BJ (cell line): ENCODE measurements at regions not wholly inside any gene's neighbourhood (a gene's known extent, or its start where the extent isn't known, plus 50 kb on each side); places are given as distances from the start of the nearest gene placed in this dataset. TPM values are rescaled to one million over a fixed set of nuclear protein-coding genes. Genes with fewer than 3 reads are reported as not detected.
"Not testable (repeated sequence)": the region's sequence is repeated elsewhere in the genome, so short reads cannot be mapped to it uniquely, and the experiment has no call there.

Source experiments
- CTCF ChIA-PET: fragments of 350-600 bp; formaldehyde crosslinking; extraction: SDS; loops from one replicate; lab custom pipeline; 2021; ENCODE audit warnings: antibody characterized with exemption, inconsistent platforms; lab: Yijun Ruan, JAX
- POLR2A ChIA-PET: fragments of 300-600 bp; sonication (Branson Sonifier 250); formaldehyde crosslinking; extraction: SDS; loops from one replicate; lab custom pipeline; 2021; ENCODE audit warnings: antibody characterized with exemption; lab: Charles Lee
- DNase-seq: peaks from one replicate; pipeline ENCODE4 v3.0.0-alpha.2; 2011; ENCODE audit warnings: low read depth
- H3K27me3 ChIP-seq: 2 replicates; pipeline ENCODE4 v1.6.0; 2011; ENCODE audit warnings: low read length; ENCODE audit not compliant: control insufficient read depth, insufficient read depth
- H3K36me3 ChIP-seq: 2 replicates; pipeline ENCODE4 v1.5.1; 2011; ENCODE audit warnings: low read length; ENCODE audit not compliant: control insufficient read depth, insufficient read depth
- H3K4me3 ChIP-seq: 2 replicates; pipeline ENCODE4 v1.5.1; 2011; ENCODE audit warnings: low read depth, mild to moderate bottlenecking, control low read depth, low read length
- small RNA-seq: library from RNA; depleted of rRNA; stranded (forward); fragments of <200 nt; gene quantifications from one replicate; pipeline ENCODE3, GENCODE V24; 2012; ENCODE audit warnings: low replicate concordance, low read depth; ENCODE audit not compliant: insufficient read length
- TF ChIP-seq, protein P1 (sequence below): IDR thresholded peaks from 2 replicates; pipeline ENCODE4 v1.5.1; 2011; ENCODE audit warnings: low read depth, mild to moderate bottlenecking, control low read depth, inconsistent platforms, low read length, moderate library complexity; ENCODE audit not compliant: insufficient read depth

DNA sequence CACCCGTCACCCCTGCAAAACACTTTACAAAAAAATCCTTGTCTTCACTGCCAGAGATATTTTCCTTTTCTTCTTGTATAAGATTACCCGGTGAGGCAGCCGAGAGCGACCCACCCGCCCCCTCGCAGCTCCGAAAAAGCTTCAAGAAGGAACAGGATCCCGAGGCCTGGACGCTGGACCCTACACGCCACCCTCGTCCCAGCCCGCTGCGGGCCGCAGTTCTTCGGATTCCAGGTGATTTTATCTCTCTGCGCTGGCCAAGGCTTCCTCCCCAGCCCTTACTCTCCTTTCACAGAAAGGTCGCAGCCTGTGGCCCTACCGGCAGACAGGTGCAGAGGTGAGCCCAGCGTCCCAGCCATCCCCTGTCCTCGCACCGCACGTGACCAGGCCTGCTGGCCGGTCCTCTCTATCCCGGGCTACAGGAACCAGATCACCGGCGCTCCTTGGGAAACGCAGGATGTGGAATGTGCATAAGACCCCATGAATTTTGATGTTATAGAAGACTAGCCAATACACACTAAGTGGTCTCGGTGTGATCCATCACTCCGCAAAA is 2993.5 kb upstream of the TEKT4 start:
- H3K36me3 ChIP-seq, DNase-seq, H3K4me3 ChIP-seq, CTCF ChIA-PET, H3K27me3 ChIP-seq, POLR2A ChIA-PET: not testable (repeated sequence)

DNA sequence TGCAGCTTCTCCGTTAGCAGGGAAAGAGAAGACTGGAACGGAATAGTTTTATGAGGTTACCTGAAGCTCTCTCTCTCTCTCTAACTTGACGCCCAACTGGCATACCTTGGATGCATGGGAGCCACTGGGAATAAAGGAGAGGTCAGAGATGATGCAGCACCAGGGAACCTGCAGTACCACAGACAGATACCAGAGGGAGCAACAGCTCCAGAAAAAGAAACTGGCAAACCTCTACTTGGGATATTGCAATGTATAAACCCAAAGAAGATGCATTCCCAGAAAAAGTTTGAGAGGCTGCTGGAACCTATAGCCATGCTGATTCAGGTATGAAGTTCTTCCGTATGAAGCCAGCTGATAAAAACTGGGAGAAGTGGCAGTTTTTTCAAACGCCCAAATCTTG is 2976.1 kb upstream of the TEKT4 start:
- DNase-seq, H3K36me3 ChIP-seq, POLR2A ChIA-PET, H3K4me3 ChIP-seq, H3K27me3 ChIP-seq, CTCF ChIA-PET: not testable (repeated sequence)
- TF ChIP-seq, protein P1, sequence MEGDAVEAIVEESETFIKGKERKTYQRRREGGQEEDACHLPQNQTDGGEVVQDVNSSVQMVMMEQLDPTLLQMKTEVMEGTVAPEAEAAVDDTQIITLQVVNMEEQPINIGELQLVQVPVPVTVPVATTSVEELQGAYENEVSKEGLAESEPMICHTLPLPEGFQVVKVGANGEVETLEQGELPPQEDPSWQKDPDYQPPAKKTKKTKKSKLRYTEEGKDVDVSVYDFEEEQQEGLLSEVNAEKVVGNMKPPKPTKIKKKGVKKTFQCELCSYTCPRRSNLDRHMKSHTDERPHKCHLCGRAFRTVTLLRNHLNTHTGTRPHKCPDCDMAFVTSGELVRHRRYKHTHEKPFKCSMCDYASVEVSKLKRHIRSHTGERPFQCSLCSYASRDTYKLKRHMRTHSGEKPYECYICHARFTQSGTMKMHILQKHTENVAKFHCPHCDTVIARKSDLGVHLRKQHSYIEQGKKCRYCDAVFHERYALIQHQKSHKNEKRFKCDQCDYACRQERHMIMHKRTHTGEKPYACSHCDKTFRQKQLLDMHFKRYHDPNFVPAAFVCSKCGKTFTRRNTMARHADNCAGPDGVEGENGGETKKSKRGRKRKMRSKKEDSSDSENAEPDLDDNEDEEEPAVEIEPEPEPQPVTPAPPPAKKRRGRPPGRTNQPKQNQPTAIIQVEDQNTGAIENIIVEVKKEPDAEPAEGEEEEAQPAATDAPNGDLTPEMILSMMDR: peak; percentile 39; the same call in 1 of the 2 replicates

DNA sequence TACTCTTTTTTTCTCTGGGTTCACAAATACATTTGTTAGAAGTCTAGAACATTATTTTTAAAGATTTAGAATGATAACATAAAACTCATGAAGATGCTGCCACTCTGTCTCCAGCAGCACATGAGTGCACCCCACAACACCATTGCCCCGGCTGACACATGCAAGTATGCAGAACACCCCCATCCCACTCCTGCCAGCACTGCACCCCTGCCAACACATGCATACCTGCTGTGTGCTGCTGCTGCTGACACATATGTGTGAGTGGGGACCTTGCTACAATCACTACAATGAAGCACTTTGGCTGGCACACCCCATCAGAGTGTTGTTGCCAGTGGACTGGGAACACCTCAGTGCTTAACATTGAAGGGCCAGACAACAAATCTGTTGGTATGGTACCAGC is 2953.6 kb upstream of the TEKT4 start:
- CTCF ChIA-PET, H3K27me3 ChIP-seq, POLR2A ChIA-PET, H3K4me3 ChIP-seq, DNase-seq, H3K36me3 ChIP-seq: not testable (repeated sequence)

Small RNA genes lying in the stretch of these regions (small RNA-seq; reads per million reads assigned to genes)
- not detected for gene AC127391.1
